Trophoblast cell (in vitro differentiated cells and primary cell): ENCODE measurements at regions not wholly inside any gene's neighbourhood (a gene's known extent, or its start where the extent isn't known, plus 50 kb on each side); places are given as distances from the start of the nearest gene placed in this dataset.
A peak's percentile ranks its signal among the peaks of the same experiment; 100 is the strongest.

Experiments
- DNase-seq, 2 donors: peaks; one replicate each; pipeline ENCODE4 v3.0.0-alpha.2; 2016
- H2AFZ ChIP-seq: 2 replicates; pipeline ENCODE4 v1.6.1; 2013; ENCODE audit warnings: low read length, moderate library complexity, mild to moderate bottlenecking; ENCODE audit not compliant: insufficient read depth, poor library complexity
- H2AK5ac ChIP-seq: 2 replicates; pipeline ENCODE4 v1.6.1; 2013; ENCODE audit warnings: mild to moderate bottlenecking, low read length
- H2BK120ac ChIP-seq: 2 replicates; pipeline ENCODE4 v1.6.1; 2013; ENCODE audit warnings: low read length, mild to moderate bottlenecking, moderate library complexity; ENCODE audit not compliant: insufficient read depth, poor library complexity
- H2BK12ac ChIP-seq: 2 replicates; pipeline ENCODE4 v1.6.1; 2013; ENCODE audit warnings: mild to moderate bottlenecking, low read length, moderate library complexity
- H2BK5ac ChIP-seq: 2 replicates; pipeline ENCODE4 v1.6.1; 2013; ENCODE audit warnings: low read length, low read depth, moderate library complexity, mild to moderate bottlenecking; ENCODE audit not compliant: poor library complexity
- H3K14ac ChIP-seq: 2 replicates; pipeline ENCODE4 v1.6.1; 2013; ENCODE audit warnings: mild to moderate bottlenecking, low read length
- H3K18ac ChIP-seq: 2 replicates; pipeline ENCODE4 v1.6.1; 2013; ENCODE audit warnings: mild to moderate bottlenecking, low read length
- H3K23ac ChIP-seq: 2 replicates; pipeline ENCODE4 v1.6.1; 2013; ENCODE audit warnings: low read length
- H3K27ac ChIP-seq: 2 replicates; pipeline ENCODE4 v1.5.1; 2013; ENCODE audit warnings: low read depth, mild to moderate bottlenecking, inconsistent platforms, low read length, moderate library complexity
- H3K27me3 ChIP-seq: 2 replicates; pipeline ENCODE4 v1.6.1; 2013; ENCODE audit warnings: inconsistent platforms, mild to moderate bottlenecking, low read length, moderate library complexity; ENCODE audit not compliant: insufficient read depth
- H3K36me3 ChIP-seq, 2 experiments: 1 replicate in 1 of 2; 2 replicates in 1 of 2; pipeline ENCODE4 v1.6.1; 2013; ENCODE audit warnings: low read length in 2 of 2, mild to moderate bottlenecking in 2 of 2, moderate library complexity in 1 of 2; ENCODE audit not compliant: insufficient read depth in 2 of 2, control insufficient read depth in 1 of 2
- H3K4ac ChIP-seq: 2 replicates; pipeline ENCODE4 v1.6.1; 2013; ENCODE audit warnings: low read depth, mild to moderate bottlenecking, low read length, moderate library complexity
- H3K4me1 ChIP-seq, 2 experiments: 1 replicate in 1 of 2; 2 replicates in 1 of 2; pipeline ENCODE4 v1.6.1; 2013; ENCODE audit warnings: low read length in 2 of 2, mild to moderate bottlenecking in 2 of 2, moderate library complexity in 1 of 2; ENCODE audit not compliant: insufficient read depth in 2 of 2, control insufficient read depth in 1 of 2
- H3K4me2 ChIP-seq: 2 replicates; pipeline ENCODE4 v1.6.1; 2013; ENCODE audit warnings: inconsistent platforms, mild to moderate bottlenecking, low read length, moderate library complexity
- H3K4me3 ChIP-seq: 2 replicates; pipeline ENCODE4 v1.5.1; 2013; ENCODE audit warnings: mild to moderate bottlenecking, low read depth, low read length, inconsistent platforms
- H3K79me1 ChIP-seq: one replicate; pipeline ENCODE4 v1.6.1; 2013; ENCODE audit warnings: low read length
- H3K79me2 ChIP-seq: 2 replicates; pipeline ENCODE4 v1.6.1; 2013; ENCODE audit warnings: low read length, mild to moderate bottlenecking; ENCODE audit not compliant: control insufficient read depth, insufficient read depth, poor library complexity
- H3K9ac ChIP-seq: 2 replicates; pipeline ENCODE4 v1.6.1; 2013; ENCODE audit warnings: mild to moderate bottlenecking, low read length
- H3K9me3 ChIP-seq: 2 replicates; pipeline ENCODE4 v1.6.1; 2013; ENCODE audit warnings: low read depth, mild to moderate bottlenecking, control low read depth, inconsistent platforms, low read length; ENCODE audit not compliant: insufficient read depth
- H4K12ac ChIP-seq: 2 replicates; pipeline ENCODE4 v1.6.1; 2013; ENCODE audit warnings: low read depth, mild to moderate bottlenecking, low read length, moderate library complexity
- H4K8ac ChIP-seq: 2 replicates; pipeline ENCODE4 v1.6.1; 2013; ENCODE audit warnings: low read depth, mild to moderate bottlenecking, low read length, moderate library complexity
- H4K91ac ChIP-seq: one replicate; pipeline ENCODE4 v1.6.1; 2013; ENCODE audit warnings: low read depth, mild to moderate bottlenecking, low read length, moderate library complexity
- WGBS: extraction: QIAGEN DNeasy Blood & Tissue Kit; methylation state at CpG from one replicate; pipeline ENCODE4 v1.1.7; 2013; ENCODE audit warnings: missing lambda C conversion rate; ENCODE audit not compliant: insufficient read length, insufficient coverage; ENCODE audit errors: extremely low coverage; 5-methylcytosine and 5-hydroxymethylcytosine counted together

DNA sequence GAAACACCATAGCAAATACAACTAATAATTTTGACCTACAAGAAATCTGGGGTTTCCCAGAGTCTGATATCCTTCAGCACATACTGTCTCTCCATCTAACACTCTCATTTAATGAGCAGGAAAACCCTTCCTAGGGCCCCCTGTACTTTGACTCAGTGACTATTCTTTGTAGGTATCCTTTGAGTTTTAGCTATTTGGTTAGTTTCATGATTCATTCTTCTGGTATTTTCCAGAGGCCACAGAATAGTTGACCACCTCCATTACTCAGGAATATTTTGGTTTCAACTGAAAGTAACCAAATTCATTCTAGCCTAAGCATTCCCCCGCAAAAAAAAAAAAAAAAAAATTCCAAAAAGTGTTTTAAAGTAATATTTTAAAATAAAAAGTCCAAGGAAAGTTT lies 140.0 kb downstream of the IDS start:
- Histone ChIP-seq H2BK120ac (no peak overlapping the region), H2BK5ac (no peak overlapping the region), H3K4me1 (no peaks in the 10 kb centered on the region), H3K4me2 (no peak overlapping the region), H3K9ac (no peak overlapping the region), H3K14ac (no peak overlapping the region), H2AFZ (no peak overlapping the region), H3K36me3 (no peaks in the 10 kb centered on the region), H3K9me3 (no peaks in the 10 kb centered on the region), H4K91ac (no peak overlapping the region), H4K8ac (no peak overlapping the region), H2BK12ac (no peak overlapping the region), H4K12ac (no peak overlapping the region), H3K4ac (no peak overlapping the region), H3K23ac (no peak overlapping the region), H3K27me3 (no peaks in the 10 kb centered on the region), H3K18ac (no peak overlapping the region), H2AK5ac (no peak overlapping the region), H3K4me3 (no peak overlapping the region), H3K27ac (no peak overlapping the region), H3K79me2 (no peaks in the 10 kb centered on the region), H3K79me1 (no peaks in the 10 kb centered on the region)
- no CpG with 5 or more reads among the region's 1 CpG for WGBS
- DNase-seq, result peak in 1 of 2 donors; percentile 20

DNA sequence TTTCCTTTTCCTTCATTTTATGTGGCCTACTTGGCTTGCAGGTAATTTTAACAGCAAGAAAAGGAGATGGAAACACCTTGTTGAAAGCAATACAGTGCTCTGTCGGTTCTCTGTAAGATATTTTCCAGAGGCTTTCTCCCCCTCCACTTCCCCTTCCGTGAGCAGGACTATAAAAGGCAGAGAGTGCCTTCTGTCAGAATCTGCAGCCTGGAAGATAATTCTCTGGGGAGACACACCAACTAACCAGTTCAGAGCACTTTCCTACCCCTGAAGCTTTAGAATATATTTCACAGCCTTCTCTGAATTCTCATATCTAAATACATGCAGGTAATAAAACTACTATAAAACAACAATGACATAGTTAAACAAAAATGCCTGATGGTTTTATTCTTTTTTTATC lies 141.1 kb downstream of the IDS start:
- Histone ChIP-seq H4K12ac (no peak overlapping the region), H3K79me1 (no peaks in the 10 kb centered on the region), H2BK12ac (no peak overlapping the region), H2BK120ac (no peak overlapping the region), H3K36me3 (no peaks in the 10 kb centered on the region), H3K4ac (no peak overlapping the region), H3K27me3 (no peaks in the 10 kb centered on the region), H2AFZ (no peak overlapping the region), H3K9ac (no peak overlapping the region), H3K4me1 (no peaks in the 10 kb centered on the region), H3K79me2 (no peaks in the 10 kb centered on the region), H4K91ac (no peak overlapping the region), H3K14ac (no peak overlapping the region), H2BK5ac (no peak overlapping the region), H4K8ac (no peak overlapping the region), H3K18ac (no peak overlapping the region), H3K23ac (no peak overlapping the region), H2AK5ac (no peak overlapping the region), H3K4me2 (no peak overlapping the region), H3K27ac (no peak overlapping the region), H3K4me3 (no peak overlapping the region), H3K9me3 (no peaks in the 10 kb centered on the region)
- no CpG with 5 or more reads among the region's 2 CpGs for WGBS
- no peak for DNase-seq

DNA sequence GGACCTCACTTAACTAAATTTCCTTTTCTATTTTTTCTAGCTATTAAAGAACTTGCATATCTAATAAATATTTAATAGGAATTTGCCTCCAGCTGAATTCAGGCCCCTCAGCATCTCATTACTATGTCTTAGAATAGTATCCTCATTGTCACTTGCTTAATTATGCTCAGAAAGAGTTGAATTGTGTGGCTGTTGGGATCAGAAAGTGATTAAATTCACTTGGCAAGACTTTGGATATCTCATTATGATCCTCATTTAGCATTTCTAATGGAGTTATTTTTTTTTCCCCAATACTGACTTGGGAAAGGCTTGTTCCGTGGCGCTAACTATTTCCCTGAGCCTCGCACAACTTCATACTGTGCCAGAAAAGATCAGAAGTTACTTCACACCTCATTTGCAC lies 158.8 kb downstream of the IDS start:
- Histone ChIP-seq H2AFZ (no peak overlapping the region), H3K4me1 (no peaks in the 10 kb centered on the region), H3K23ac (no peak overlapping the region), H3K4ac (no peak overlapping the region), H3K79me2 (no peaks in the 10 kb centered on the region), H2BK12ac (no peak overlapping the region), H2BK120ac (no peak overlapping the region), H2AK5ac (no peak overlapping the region), H4K12ac (no peak overlapping the region), H3K79me1 (no peaks in the 10 kb centered on the region), H3K9me3 (no peaks in the 10 kb centered on the region), H3K36me3 (no peaks in the 10 kb centered on the region), H3K14ac (no peak overlapping the region), H3K4me3 (no peak overlapping the region), H3K18ac (no peak overlapping the region), H3K4me2 (no peak overlapping the region), H4K8ac (no peak overlapping the region), H2BK5ac (no peak overlapping the region), H3K27me3 (no peaks in the 10 kb centered on the region), H3K27ac (no peak overlapping the region), H4K91ac (no peak overlapping the region), H3K9ac (no peak overlapping the region)
- no CpG with 5 or more reads among the region's 3 CpGs for WGBS
- DNase-seq, result no peak

DNA sequence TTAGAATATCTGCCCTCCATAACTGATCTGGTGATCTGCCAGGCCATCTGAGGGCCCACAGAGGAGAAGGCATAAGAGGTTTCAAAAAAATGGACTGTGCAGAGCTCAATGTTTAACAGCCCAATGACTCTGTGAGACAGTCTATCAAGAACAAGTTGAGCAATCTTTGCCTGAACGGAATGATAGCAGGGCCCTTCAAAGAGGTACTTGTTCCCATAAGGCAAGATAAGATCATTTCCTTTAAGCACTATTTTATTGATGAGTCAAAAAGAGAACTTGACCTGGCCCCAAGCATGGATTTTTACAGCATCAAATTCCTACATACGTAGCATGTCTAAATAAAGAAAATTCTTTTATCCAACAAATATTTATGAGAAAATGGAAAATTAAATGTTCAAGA lies 182.8 kb downstream of the IDS start:
- no peaks in the 10 kb centered on the region for H3K79me1 ChIP-seq
- no peaks in the 10 kb centered on the region for H3K36me3 ChIP-seq
- H3K4me1 ChIP-seq, result no peaks in the 10 kb centered on the region
- H2BK5ac ChIP-seq, result no peak overlapping the region
- H3K27me3 ChIP-seq, result no peaks in the 10 kb centered on the region
- H3K4me3 ChIP-seq, result no peak overlapping the region
- H3K27ac ChIP-seq, result no peak overlapping the region
- H3K23ac ChIP-seq, result no peak overlapping the region
- no peak overlapping the region for H2BK12ac ChIP-seq
- no peak overlapping the region for H3K18ac ChIP-seq
- H3K9ac ChIP-seq, result no peak overlapping the region
- no peak overlapping the region for H2BK120ac ChIP-seq
- no peak overlapping the region for H2AK5ac ChIP-seq
- H3K14ac ChIP-seq, result no peak overlapping the region
- no peak overlapping the region for H4K91ac ChIP-seq
- no peak overlapping the region for H3K4me2 ChIP-seq
- no peaks in the 10 kb centered on the region for H3K79me2 ChIP-seq
- H4K12ac ChIP-seq, result no peak overlapping the region
- no CpG with 5 or more reads among the region's 2 CpGs for WGBS
- no peak overlapping the region for H3K4ac ChIP-seq
- H3K9me3 ChIP-seq, result no peaks in the 10 kb centered on the region
- DNase-seq, result no peak
- H2AFZ ChIP-seq, result no peak overlapping the region
- no peak overlapping the region for H4K8ac ChIP-seq
